ENCODE measurements at regions not wholly inside any gene's neighbourhood (a gene's known extent, or its start where the extent isn't known, plus 50 kb on each side); places are given as distances from the start of the nearest gene placed in this dataset.

GRCh38 chr6:147023581-147023980 lies 180.6 kb upstream of the STXBP5 start:
- no peaks in the 10 kb centered on the region for H3K4me1 Mint-ChIP-seq (ENCODE audit: low read depth, unreplicated experiment)
- H3K9me3 Mint-ChIP-seq (ENCODE audit: low read depth, unreplicated experiment) = no peaks in the 10 kb centered on the region
- intact Hi-C loops (cut with micrococcal nuclease; ENCODE audit: unreplicated experiment) = no loop called here
- no peak overlapping the region for H3K4me3 Mint-ChIP-seq (ENCODE audit: low read depth, unreplicated experiment)
- H3K27me3 Mint-ChIP-seq (ENCODE audit: unreplicated experiment) = no peaks in the 10 kb centered on the region
- no peak overlapping the region for H3K27ac Mint-ChIP-seq (ENCODE audit: unreplicated experiment)
- CTCF ChIA-PET = no interaction called here
- no TSS peak for BruUV-seq (replicated peaks)
- H3K36me3 Mint-ChIP-seq (ENCODE audit: insufficient read depth, unreplicated experiment) = no peaks in the 10 kb centered on the region
- no peak for DNase-seq
- no peak for TF ChIP-seq CTCF (IDR thresholded peaks at IDR 0.05; ENCODE audit: unreplicated experiment)

- no peak for TF ChIP-seq CTCF (IDR thresholded peaks at IDR 0.05; ENCODE audit: unreplicated experiment)
- no peak overlapping the region for H3K4me3 Mint-ChIP-seq (ENCODE audit: low read depth, unreplicated experiment)
- BruUV-seq (replicated peaks) = no TSS peak
- no peaks in the 10 kb centered on the region for H3K4me1 Mint-ChIP-seq (ENCODE audit: low read depth, unreplicated experiment)
- H3K9me3 Mint-ChIP-seq (ENCODE audit: low read depth, unreplicated experiment) = no peaks in the 10 kb centered on the region
- no peaks in the 10 kb centered on the region for H3K36me3 Mint-ChIP-seq (ENCODE audit: insufficient read depth, unreplicated experiment)
- H3K27me3 Mint-ChIP-seq (ENCODE audit: unreplicated experiment) = no peaks in the 10 kb centered on the region
- intact Hi-C loops (cut with micrococcal nuclease; ENCODE audit: unreplicated experiment) = no loop called here
- DNase-seq = no peak
- no peak overlapping the region for H3K27ac Mint-ChIP-seq (ENCODE audit: unreplicated experiment)
- CTCF ChIA-PET = no interaction called here
Observed at GRCh38 chr6:147029923-147030322, 174.3 kb upstream of the STXBP5 start.

GRCh38 chr6:147033267-147033666 lies 170.9 kb upstream of the STXBP5 start:
- H3K36me3 Mint-ChIP-seq (ENCODE audit: insufficient read depth, unreplicated experiment) = no peaks in the 10 kb centered on the region
- no peak for TF ChIP-seq CTCF (IDR thresholded peaks at IDR 0.05; ENCODE audit: unreplicated experiment)
- no peak overlapping the region for H3K27ac Mint-ChIP-seq (ENCODE audit: unreplicated experiment)
- no peaks in the 10 kb centered on the region for H3K4me1 Mint-ChIP-seq (ENCODE audit: low read depth, unreplicated experiment)
- DNase-seq = no peak
- CTCF ChIA-PET = no interaction called here
- no peaks in the 10 kb centered on the region for H3K9me3 Mint-ChIP-seq (ENCODE audit: low read depth, unreplicated experiment)
- no peak overlapping the region for H3K4me3 Mint-ChIP-seq (ENCODE audit: low read depth, unreplicated experiment)
- H3K27me3 Mint-ChIP-seq (ENCODE audit: unreplicated experiment) = no peaks in the 10 kb centered on the region
- intact Hi-C loops (cut with micrococcal nuclease; ENCODE audit: unreplicated experiment) = no loop called here
- BruUV-seq (replicated peaks) = no TSS peak

GRCh38 chr6:147035886-147036285 lies 168.3 kb upstream of the STXBP5 start:
- peaks cover 8% of the 10 kb centered on the region for H3K4me1 Mint-ChIP-seq (ENCODE audit: low read depth, unreplicated experiment)
- no peak for DNase-seq
- BruUV-seq (replicated peaks) = no TSS peak
- intact Hi-C loops (cut with micrococcal nuclease; ENCODE audit: unreplicated experiment) = no loop called here
- no peak overlapping the region for H3K4me3 Mint-ChIP-seq (ENCODE audit: low read depth, unreplicated experiment)
- no peaks in the 10 kb centered on the region for H3K36me3 Mint-ChIP-seq (ENCODE audit: insufficient read depth, unreplicated experiment)
- CTCF ChIA-PET = no interaction called here
- no peak for TF ChIP-seq CTCF (IDR thresholded peaks at IDR 0.05; ENCODE audit: unreplicated experiment)
- H3K27ac Mint-ChIP-seq (ENCODE audit: unreplicated experiment) = no peak overlapping the region
- no peaks in the 10 kb centered on the region for H3K9me3 Mint-ChIP-seq (ENCODE audit: low read depth, unreplicated experiment)
- H3K27me3 Mint-ChIP-seq (ENCODE audit: unreplicated experiment) = no peaks in the 10 kb centered on the region

GRCh38 chr6:147037881-147038280 lies 166.3 kb upstream of the STXBP5 start:
- Mint-ChIP-seq H3K27ac (ENCODE audit: unreplicated experiment) (no peak overlapping the region), H3K27me3 (ENCODE audit: unreplicated experiment) (no peaks in the 10 kb centered on the region), H3K9me3 (ENCODE audit: low read depth, unreplicated experiment) (no peaks in the 10 kb centered on the region), H3K4me3 (ENCODE audit: low read depth, unreplicated experiment) (no peak overlapping the region), H3K36me3 (ENCODE audit: insufficient read depth, unreplicated experiment) (no peaks in the 10 kb centered on the region), H3K4me1 (ENCODE audit: low read depth, unreplicated experiment) (peaks cover 8% of the 10 kb centered on the region)
- intact Hi-C loops (cut with micrococcal nuclease; ENCODE audit: unreplicated experiment) = no loop called here
- BruUV-seq (replicated peaks) = no TSS peak
- CTCF ChIA-PET = no interaction called here
- DNase-seq = no peak
- no peak for TF ChIP-seq CTCF (IDR thresholded peaks at IDR 0.05; ENCODE audit: unreplicated experiment)
